SU-DHL-6 (cell line): ENCODE measurements at regions not wholly inside any gene's neighbourhood (a gene's known extent, or its start where the extent isn't known, plus 50 kb on each side); places are given as distances from the start of the nearest gene placed in this dataset.

Experiments
- H2AFZ ChIP-seq: fragments of 200-600 bp; sonication (generic); 2 replicates; pipeline ENCODE4 v1.6.1; 2014; ENCODE audit warnings: low read depth, mild to moderate bottlenecking, moderate library complexity, mixed read lengths, antibody characterized with exemption, low read length; ENCODE audit not compliant: severe bottlenecking
- H3F3A ChIP-seq: fragments of 200-600 bp; shearing (Covaris generic); 2 replicates; pipeline ENCODE4 v1.6.0; 2016; ENCODE audit warnings: antibody characterized with exemption, mild to moderate bottlenecking; ENCODE audit not compliant: insufficient read depth
- H3K27ac ChIP-seq: fragments of 200-600 bp; sonication (generic); 2 replicates; pipeline ENCODE4 v1.5.1; 2016; ENCODE audit warnings: low read depth, mild to moderate bottlenecking, low read length, moderate library complexity, mixed read lengths
- H3K27me3 ChIP-seq: fragments of 200-600 bp; sonication (generic), shearing (Covaris generic); 2 replicates; pipeline ENCODE4 v1.6.0; 2014; ENCODE audit warnings: mild to moderate bottlenecking, low read length
- H3K36me3 ChIP-seq: fragments of 200-600 bp; sonication (generic); 2 replicates; pipeline ENCODE4 v1.6.1; 2014; ENCODE audit warnings: mild to moderate bottlenecking, low read length, mixed read lengths
- H3K4me2 ChIP-seq: fragments of 300-600, 200-600 bp; shearing (Covaris generic), sonication (generic); 2 replicates; pipeline ENCODE4 v1.6.0; 2014; ENCODE audit warnings: low read length, low read depth, mild to moderate bottlenecking; ENCODE audit not compliant: poor library complexity, severe bottlenecking
- H3K4me3 ChIP-seq: fragments of 200-600 bp; sonication (generic); 2 replicates; pipeline ENCODE4 v1.5.1; 2014; ENCODE audit warnings: antibody characterized with exemption, low read length, mild to moderate bottlenecking, mixed read lengths; ENCODE audit not compliant: insufficient read depth, poor library complexity, severe bottlenecking
- H3K79me2 ChIP-seq: fragments of 200-600 bp; sonication (generic); 2 replicates; pipeline ENCODE4 v1.6.1; 2014; ENCODE audit warnings: mild to moderate bottlenecking, low read length, moderate library complexity; ENCODE audit not compliant: insufficient read depth
- H3K9ac ChIP-seq: fragments of 200-600 bp; sonication (generic); 2 replicates; pipeline ENCODE4 v1.7.0; 2014; ENCODE audit warnings: mild to moderate bottlenecking, low read length
- H3K9me2 ChIP-seq: fragments of 200-600 bp; sonication (generic); replicated peaks from 2 replicates; pipeline ENCODE4 v1.6.1; 2014; ENCODE audit warnings: low read length; ENCODE audit not compliant: insufficient read depth
- H3K9me3 ChIP-seq: fragments of 200-600 bp; sonication (generic); 2 replicates; pipeline ENCODE4 v1.6.1; 2014; ENCODE audit warnings: low read length, mixed read lengths; ENCODE audit not compliant: insufficient read depth
- H4K20me1 ChIP-seq: fragments of 200-600 bp; sonication (generic); 2 replicates; pipeline ENCODE4 v1.6.1; 2014; ENCODE audit warnings: low read depth, mild to moderate bottlenecking, antibody characterized with exemption, low read length, moderate library complexity, mixed read lengths
- CTCF ChIP-seq: fragments of 200-600 bp; sonication (generic); IDR thresholded peaks from one replicate; pipeline ENCODE4 v1.5.1; 2017; ENCODE audit warnings: antibody characterized with exemption, mild to moderate bottlenecking, low read length, moderate library complexity; ENCODE audit not compliant: insufficient read depth, poor library complexity, severe bottlenecking
- EZH2phosphoT487 ChIP-seq: fragments of 200-600 bp; sonication (generic), shearing (Covaris generic); conservative IDR thresholded peaks from 2 replicates; pipeline ENCODE4 v1.6.1; 2018; ENCODE audit warnings: mild to moderate bottlenecking, antibody characterized with exemption, low read length, moderate library complexity, mixed read lengths

GRCh38 chr9:134234001-134234660 is 69.8 kb upstream of the RNU6ATAC start:
- no peak overlapping the region for H3K27ac ChIP-seq
- no peak overlapping the region for H3K4me3 ChIP-seq
- H3K36me3 ChIP-seq: no peaks in the 10 kb centered on the region
- no peaks in the 10 kb centered on the region for H3K79me2 ChIP-seq
- no peak overlapping the region for H3K4me2 ChIP-seq
- H3K9me3 ChIP-seq: no peaks in the 10 kb centered on the region
- H3K9ac ChIP-seq: no peak overlapping the region
- no peaks in the 10 kb centered on the region for H3F3A ChIP-seq
- H3K9me2 ChIP-seq: no peaks in the 10 kb centered on the region
- TF ChIP-seq EZH2phosphoT487 (no peak), CTCF (no peak)
- H3K27me3 ChIP-seq: no peaks in the 10 kb centered on the region
- no peak overlapping the region for H2AFZ ChIP-seq
- H4K20me1 ChIP-seq: no peaks in the 10 kb centered on the region

- no peaks in the 10 kb centered on the region for H3K27me3 ChIP-seq
- no peaks in the 10 kb centered on the region for H4K20me1 ChIP-seq
- no peak overlapping the region for H3K9ac ChIP-seq
- no peaks in the 10 kb centered on the region for H3K79me2 ChIP-seq
- no peak overlapping the region for H3K4me2 ChIP-seq
- no peaks in the 10 kb centered on the region for H3K9me2 ChIP-seq
- no peaks in the 10 kb centered on the region for H3K36me3 ChIP-seq
- H3K4me3 ChIP-seq: no peak overlapping the region
- no peak overlapping the region for H2AFZ ChIP-seq
- TF ChIP-seq CTCF: no peak
- no peaks in the 10 kb centered on the region for H3K9me3 ChIP-seq
- H3K27ac ChIP-seq: no peak overlapping the region
- H3F3A ChIP-seq: no peaks in the 10 kb centered on the region
These were observed 70.5 kb upstream of the RNU6ATAC start for GRCh38 chr9:134234687-134235359.

- H3K4me2 ChIP-seq: no peak overlapping the region
- no peaks in the 10 kb centered on the region for H3K36me3 ChIP-seq
- H3K9ac ChIP-seq: no peak overlapping the region
- no peaks in the 10 kb centered on the region for H3K9me2 ChIP-seq
- H3K79me2 ChIP-seq: no peaks in the 10 kb centered on the region
- H2AFZ ChIP-seq: no peak overlapping the region
- no peak overlapping the region for H3K27ac ChIP-seq
- H3F3A ChIP-seq: no peaks in the 10 kb centered on the region
- no peaks in the 10 kb centered on the region for H3K27me3 ChIP-seq
- H3K4me3 ChIP-seq: no peak overlapping the region
- H4K20me1 ChIP-seq: no peaks in the 10 kb centered on the region
- no peaks in the 10 kb centered on the region for H3K9me3 ChIP-seq
- TF ChIP-seq CTCF (no peak), EZH2phosphoT487 (no peak)
These were observed 71.0 kb upstream of the RNU6ATAC start for GRCh38 chr9:134235366-134235765.
